C4-2B (cell line): ENCODE measurements at regions not wholly inside any gene's neighbourhood (a gene's known extent, or its start where the extent isn't known, plus 50 kb on each side); places are given as distances from the start of the nearest gene placed in this dataset.

Experiments
- ZFX ChIP-seq: fragments of 450-650 bp; IDR thresholded peaks from 2 replicates; pipeline ENCODE4 v1.6.1; 2017
- TF ChIP-seq, protein P1 (sequence below): fragments of 450-650 bp; conservative IDR thresholded peaks from 2 replicates; pipeline ENCODE4 v1.5.1; 2017; ENCODE audit warnings: mild to moderate bottlenecking

DNA sequence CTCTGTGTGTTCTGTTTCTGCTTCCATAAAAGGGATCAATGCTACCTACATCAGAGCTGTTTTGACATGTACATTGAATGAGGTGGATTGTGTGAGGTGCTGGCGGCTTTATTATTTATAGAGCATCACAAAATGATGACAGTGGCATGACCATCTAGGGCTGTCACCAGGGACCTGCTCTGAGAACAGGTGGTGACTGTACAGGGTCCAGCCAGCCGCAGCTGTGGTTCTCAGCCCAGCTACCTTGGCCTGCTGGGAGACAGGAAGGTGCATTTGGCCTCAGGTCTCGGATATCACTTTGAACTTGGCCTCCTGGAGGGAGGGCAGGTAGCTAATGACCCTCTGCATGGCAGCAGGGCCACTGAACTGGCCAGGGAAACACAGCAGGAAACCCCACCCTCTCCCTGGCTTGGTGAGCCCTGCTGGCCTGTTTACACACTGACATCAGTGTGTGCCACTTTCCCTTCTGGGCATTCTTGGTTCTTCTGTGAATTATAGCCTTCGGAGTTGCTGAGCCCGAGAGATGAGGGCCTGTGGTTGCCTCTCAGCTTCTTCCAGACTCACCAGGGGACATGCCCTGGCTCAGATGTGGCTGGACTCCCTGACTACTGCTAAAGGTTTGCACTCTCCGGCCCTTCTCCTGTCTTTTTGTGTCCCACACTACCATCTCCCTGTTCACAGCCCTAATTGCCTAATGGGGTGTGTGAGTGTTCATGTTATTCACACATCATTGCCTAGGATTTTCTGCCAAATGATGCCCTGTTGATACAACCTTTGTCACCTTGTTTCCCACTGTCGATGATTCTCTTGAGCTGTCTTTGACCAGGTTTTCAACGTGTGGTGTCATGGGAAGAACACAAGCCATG lies 109.2 kb upstream of the RAB12 start:
- TF ChIP-seq, protein P1, sequence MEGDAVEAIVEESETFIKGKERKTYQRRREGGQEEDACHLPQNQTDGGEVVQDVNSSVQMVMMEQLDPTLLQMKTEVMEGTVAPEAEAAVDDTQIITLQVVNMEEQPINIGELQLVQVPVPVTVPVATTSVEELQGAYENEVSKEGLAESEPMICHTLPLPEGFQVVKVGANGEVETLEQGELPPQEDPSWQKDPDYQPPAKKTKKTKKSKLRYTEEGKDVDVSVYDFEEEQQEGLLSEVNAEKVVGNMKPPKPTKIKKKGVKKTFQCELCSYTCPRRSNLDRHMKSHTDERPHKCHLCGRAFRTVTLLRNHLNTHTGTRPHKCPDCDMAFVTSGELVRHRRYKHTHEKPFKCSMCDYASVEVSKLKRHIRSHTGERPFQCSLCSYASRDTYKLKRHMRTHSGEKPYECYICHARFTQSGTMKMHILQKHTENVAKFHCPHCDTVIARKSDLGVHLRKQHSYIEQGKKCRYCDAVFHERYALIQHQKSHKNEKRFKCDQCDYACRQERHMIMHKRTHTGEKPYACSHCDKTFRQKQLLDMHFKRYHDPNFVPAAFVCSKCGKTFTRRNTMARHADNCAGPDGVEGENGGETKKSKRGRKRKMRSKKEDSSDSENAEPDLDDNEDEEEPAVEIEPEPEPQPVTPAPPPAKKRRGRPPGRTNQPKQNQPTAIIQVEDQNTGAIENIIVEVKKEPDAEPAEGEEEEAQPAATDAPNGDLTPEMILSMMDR, result no peak
- no peak for TF ChIP-seq ZFX
